Smooth muscle cell (in vitro differentiated cells): ENCODE measurements at regions not wholly inside any gene's neighbourhood (a gene's known extent, or its start where the extent isn't known, plus 50 kb on each side); places are given as distances from the start of the nearest gene placed in this dataset.
"Not testable (repeated sequence)": the region's sequence is repeated elsewhere in the genome, so short reads cannot be mapped to it uniquely, and the experiment has no call there.

Experiments used
- DNase-seq: peaks from one replicate; lab custom pipeline; 2025; ENCODE audit not compliant: unreplicated experiment; lab: John Stamatoyannopoulos, UW
- H2AFZ ChIP-seq: fragments of 200-600 bp; sonication (generic); 2 replicates; pipeline ENCODE4 v1.6.0; 2016; ENCODE audit warnings: antibody characterized with exemption, low read depth, mild to moderate bottlenecking
- H3F3A ChIP-seq: fragments of 200-600 bp; sonication (generic); 2 replicates; pipeline ENCODE4 v1.6.0; 2017; ENCODE audit warnings: antibody characterized with exemption, low read depth
- H3K27ac ChIP-seq: fragments of 200-600 bp; sonication (generic); 2 replicates; pipeline ENCODE4 v1.5.1; 2016; ENCODE audit warnings: low read depth, mild to moderate bottlenecking
- H3K27me3 ChIP-seq: fragments of 200-600 bp; sonication (generic); 2 replicates; pipeline ENCODE4 v1.6.1; 2016; ENCODE audit warnings: low read depth, mild to moderate bottlenecking
- H3K36me3 ChIP-seq: fragments of 200-600 bp; sonication (generic); 2 replicates; pipeline ENCODE4 v1.5.1; 2016; ENCODE audit warnings: low read depth
- H3K4me1 ChIP-seq: fragments of 200-600 bp; sonication (generic); 2 replicates; pipeline ENCODE4 v1.5.1; 2016; ENCODE audit warnings: low read depth
- H3K4me2 ChIP-seq: fragments of 200-600 bp; sonication (generic); 2 replicates; pipeline ENCODE4 v1.6.0; 2016; ENCODE audit warnings: mild to moderate bottlenecking
- H3K4me3 ChIP-seq: fragments of 200-600 bp; sonication (generic); 2 replicates; pipeline ENCODE4 v1.5.1; 2016; ENCODE audit warnings: mild to moderate bottlenecking
- H3K79me2 ChIP-seq: fragments of 200-600 bp; sonication (generic); 2 replicates; pipeline ENCODE4 v1.6.0; 2016; ENCODE audit warnings: low read depth, mild to moderate bottlenecking
- H3K9ac ChIP-seq: fragments of 200-600 bp; sonication (generic); 2 replicates; pipeline ENCODE4 v1.6.0; 2016; ENCODE audit warnings: low read depth
- H3K9me3 ChIP-seq: fragments of 200-600 bp; sonication (generic); replicated peaks from 2 replicates; pipeline ENCODE4 v1.5.1; 2016; ENCODE audit warnings: low read depth
- H4K20me1 ChIP-seq: fragments of 200-600 bp; sonication (generic); 2 replicates; pipeline ENCODE4 v1.6.0; 2016; ENCODE audit warnings: low read depth
- CTCF ChIP-seq: fragments of 200-600 bp; sonication (generic); IDR thresholded peaks from 2 replicates; pipeline ENCODE4 v1.5.1; 2017; ENCODE audit warnings: borderline replicate concordance, mild to moderate bottlenecking, antibody characterized with exemption; ENCODE audit not compliant: insufficient read depth, poor library complexity, severe bottlenecking
- WGBS: methylation state at CpG from one replicate; pipeline ENCODE4 v1.1.7; 2016; ENCODE audit warnings: low lambda C conversion rate; 5-methylcytosine and 5-hydroxymethylcytosine counted together

GRCh38 chr19:28541029-28541428 is 671.9 kb downstream of the UQCRFS1 start:
- Histone ChIP-seq H3K36me3 (no peaks in the 10 kb centered on the region), H3K27me3 (no peaks in the 10 kb centered on the region), H3K79me2 (no peaks in the 10 kb centered on the region), H3K4me1 (no peaks in the 10 kb centered on the region), H3F3A (no peaks in the 10 kb centered on the region), H4K20me1 (no peaks in the 10 kb centered on the region), H3K9ac (no peak overlapping the region), H3K4me2 (no peak overlapping the region), H3K27ac (no peak overlapping the region), H2AFZ (no peak overlapping the region), H3K9me3 (peaks cover 13% of the 10 kb centered on the region), H3K4me3 (no peak overlapping the region)
- no peak for TF ChIP-seq CTCF
- 84% methylated on average over 3 of the region's 3 CpGs for WGBS
- DNase-seq, result no peak

GRCh38 chr19:28540385-28540784 is 672.6 kb downstream of the UQCRFS1 start:
- not testable (repeated sequence) for H3F3A ChIP-seq, H3K36me3 ChIP-seq, DNase-seq, H3K9ac ChIP-seq, H3K27ac ChIP-seq, H4K20me1 ChIP-seq, H3K4me1 ChIP-seq, H3K4me3 ChIP-seq, H3K79me2 ChIP-seq, H2AFZ ChIP-seq, H3K27me3 ChIP-seq, H3K4me2 ChIP-seq
- 94% methylated on average over 6 of the region's 6 CpGs for WGBS
- H3K9me3 ChIP-seq, result peaks cover 13% of the 10 kb centered on the region

- Histone ChIP-seq H2AFZ (no peak overlapping the region), H3K36me3 (no peaks in the 10 kb centered on the region), H3K27ac (no peak overlapping the region), H3K9me3 (peaks cover 13% of the 10 kb centered on the region), H3K4me1 (no peaks in the 10 kb centered on the region), H3K27me3 (no peaks in the 10 kb centered on the region), H3F3A (no peaks in the 10 kb centered on the region), H3K4me2 (no peak overlapping the region), H3K9ac (no peak overlapping the region), H3K79me2 (no peaks in the 10 kb centered on the region), H3K4me3 (no peak overlapping the region), H4K20me1 (no peaks in the 10 kb centered on the region)
- no peak for TF ChIP-seq CTCF
- no peak for DNase-seq
These were observed 673.2 kb downstream of the UQCRFS1 start for GRCh38 chr19:28539759-28540158.

- not testable (repeated sequence) for H3K4me2 ChIP-seq, H3K4me3 ChIP-seq, DNase-seq, H3K27ac ChIP-seq, H3F3A ChIP-seq, H3K9ac ChIP-seq, H3K79me2 ChIP-seq, H2AFZ ChIP-seq, H3K27me3 ChIP-seq, H3K36me3 ChIP-seq, H4K20me1 ChIP-seq, H3K4me1 ChIP-seq
- peaks cover 13% of the 10 kb centered on the region for H3K9me3 ChIP-seq
- WGBS, result 92% methylated on average over 1 of the region's 2 CpGs
These were observed 674.4 kb downstream of the UQCRFS1 start for GRCh38 chr19:28538579-28538978.

GRCh38 chr19:28537896-28538295 is 675.1 kb downstream of the UQCRFS1 start:
- Histone ChIP-seq H3F3A (no peaks in the 10 kb centered on the region), H3K27ac (no peak overlapping the region), H4K20me1 (no peaks in the 10 kb centered on the region), H3K4me2 (no peak overlapping the region), H3K9ac (no peak overlapping the region), H3K4me3 (no peak overlapping the region), H2AFZ (no peak overlapping the region), H3K36me3 (no peaks in the 10 kb centered on the region), H3K9me3 (peaks cover 13% of the 10 kb centered on the region), H3K27me3 (no peaks in the 10 kb centered on the region), H3K79me2 (no peaks in the 10 kb centered on the region), H3K4me1 (no peaks in the 10 kb centered on the region)
- WGBS, result 91% methylated on average over 2 of the region's 2 CpGs
- DNase-seq, result no peak
- no peak for TF ChIP-seq CTCF
